A549 (cell line): ENCODE measurements at regions not wholly inside any gene's neighbourhood (a gene's known extent, or its start where the extent isn't known, plus 50 kb on each side); places are given as distances from the start of the nearest gene placed in this dataset.

Source experiments
- CTCF ChIP-seq: fragments of >200 bp; sonication (Bioruptor Twin); formaldehyde crosslinking; IDR thresholded peaks from 3 replicates; pipeline ENCODE4 v1.5.1; 2016
- EP300 ChIP-seq, 2 experiments: fragments of >200 bp; sonication (Bioruptor Twin); formaldehyde crosslinking; IDR thresholded peaks; 2 replicates in 1 of 2; 3 replicates in 1 of 2; pipeline ENCODE4 v1.6.1; 2016 to 2017
- FOSL2 ChIP-seq, 2 experiments: fragments of 450-650 bp in 1 of 2; fragments of >200 bp in 1 of 2; sonication (Bioruptor Twin) in 1 of 2; formaldehyde crosslinking; IDR thresholded peaks; 2 replicates each; pipeline versions ENCODE4 v1.5.0 to v1.6.1; 2016 to 2020; ENCODE audit warnings: mild to moderate bottlenecking in 1 of 2, moderate library complexity in 1 of 2
- POLR2A ChIP-seq: IDR thresholded peaks from 2 replicates; pipeline ENCODE4 v1.6.1; 2012; ENCODE audit warnings: mild to moderate bottlenecking, low read length
- RFX5 ChIP-seq: fragments of 450-650 bp; IDR thresholded peaks from 2 replicates; pipeline ENCODE4 v1.7.1; 2014; ENCODE audit warnings: antibody characterized with exemption, mild to moderate bottlenecking, moderate library complexity
- ZFP36 ChIP-seq: fragments of 450-650 bp; IDR thresholded peaks from 2 replicates; pipeline ENCODE4 v1.6.1; 2014; ENCODE audit warnings: borderline replicate concordance; ENCODE audit not compliant: partially characterized antibody

DNA sequence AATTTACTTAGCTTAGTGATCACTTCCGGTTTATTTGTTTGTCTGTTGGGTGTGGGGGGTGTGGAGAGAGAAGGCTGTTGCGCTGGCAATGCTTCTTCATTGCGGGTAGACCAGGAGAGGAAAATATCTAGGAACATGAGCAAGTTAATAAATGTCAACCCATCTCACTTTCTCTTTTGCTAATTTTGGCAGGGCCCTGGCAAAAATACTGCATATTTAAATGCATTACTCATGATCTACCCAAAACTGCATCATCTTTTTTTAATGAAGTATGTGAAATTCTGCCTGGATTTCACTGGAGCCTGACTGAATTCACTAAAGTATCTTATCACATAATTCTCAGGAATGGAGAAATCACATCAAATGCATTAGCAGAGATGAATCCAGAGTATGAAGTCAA is 1131.0 kb upstream of the NXPH2 start:
- TF ChIP-seq EP300 (IDR thresholded peaks at IDR 0.05) (no peak), ZFP36 (no peak), RFX5 (no peak), FOSL2 (IDR thresholded peaks at IDR 0.05) (no peak), FOSL2 (CRISPR knock-in tag; IDR thresholded peaks at IDR 0.05) (no peak), CTCF (no peak), POLR2A (no peak)
